ENCODE measurements at regions not wholly inside any gene's neighbourhood (a gene's known extent, or its start where the extent isn't known, plus 50 kb on each side); places are given as distances from the start of the nearest gene placed in this dataset.

DNA sequence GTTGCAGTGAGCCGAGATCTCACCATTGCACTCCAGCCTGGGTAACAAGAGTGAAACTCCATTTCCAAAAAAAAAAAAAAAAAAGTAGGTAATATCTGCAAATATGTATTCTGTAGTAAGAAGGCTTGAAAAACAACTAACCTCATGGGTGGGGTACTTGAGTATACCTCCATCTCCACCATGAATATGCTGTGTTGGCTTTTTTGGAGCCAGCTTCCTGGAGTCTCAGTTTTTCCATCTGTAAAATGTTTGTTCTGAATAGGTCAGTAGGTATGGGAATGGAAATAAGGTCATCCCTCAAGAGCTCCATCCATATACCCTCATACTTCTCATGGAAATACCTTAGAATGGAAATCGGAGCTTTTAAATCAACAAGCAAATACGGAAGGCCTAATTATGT lies 430.0 kb upstream of the FAM98A start:
- no peak for DNase-seq

GRCh38 chr2:34025196-34025595 lies 426.1 kb upstream of the FAM98A start:
- DNase-seq = no peak

GRCh38 chr2:34012715-34013302 lies 413.7 kb upstream of the FAM98A start:
- peak; percentile 47 for DNase-seq

GRCh38 chr2:34011684-34012083 lies 412.6 kb upstream of the FAM98A start:
- DNase-seq = no peak

DNA sequence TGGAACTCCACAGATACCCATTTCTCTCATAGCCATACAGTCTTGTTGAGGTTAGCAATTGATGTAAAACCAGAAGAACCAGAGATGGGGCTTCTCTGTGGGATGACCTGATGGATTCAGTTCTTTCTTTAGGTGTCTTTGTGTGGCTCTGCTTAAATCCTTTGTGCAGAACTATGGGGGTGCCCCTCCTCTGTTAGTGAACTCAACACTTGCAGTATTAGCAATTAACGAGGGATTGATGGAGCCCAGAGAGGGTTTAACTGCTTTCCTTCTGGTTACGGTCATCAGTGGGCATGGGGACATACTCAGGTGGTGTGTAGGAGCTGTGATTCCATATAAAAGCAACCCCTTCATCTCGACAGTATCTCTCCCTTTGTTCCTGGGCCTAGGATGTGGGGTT lies 406.8 kb upstream of the FAM98A start:
- DNase-seq = no peak

DNA sequence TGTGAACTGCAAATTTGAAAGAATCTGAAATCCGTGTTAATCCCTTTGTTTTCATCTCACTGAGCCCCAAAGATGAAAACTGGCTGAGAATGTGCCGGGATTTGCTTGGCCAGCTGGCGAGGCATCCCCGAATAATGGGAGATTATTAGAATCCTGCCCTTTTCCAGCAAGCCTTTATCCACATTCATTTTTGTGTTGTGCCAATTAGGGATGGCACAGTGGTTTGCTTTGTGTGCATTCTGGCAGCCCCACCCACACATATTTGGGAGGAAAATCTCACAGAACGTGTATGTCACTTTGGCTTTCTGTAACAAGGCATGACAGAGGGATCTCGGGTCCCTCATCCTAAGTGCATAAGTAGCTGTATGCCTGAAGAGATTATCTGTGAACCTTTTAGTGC lies 405.8 kb upstream of the FAM98A start:
- DNase-seq = no peak

DNA sequence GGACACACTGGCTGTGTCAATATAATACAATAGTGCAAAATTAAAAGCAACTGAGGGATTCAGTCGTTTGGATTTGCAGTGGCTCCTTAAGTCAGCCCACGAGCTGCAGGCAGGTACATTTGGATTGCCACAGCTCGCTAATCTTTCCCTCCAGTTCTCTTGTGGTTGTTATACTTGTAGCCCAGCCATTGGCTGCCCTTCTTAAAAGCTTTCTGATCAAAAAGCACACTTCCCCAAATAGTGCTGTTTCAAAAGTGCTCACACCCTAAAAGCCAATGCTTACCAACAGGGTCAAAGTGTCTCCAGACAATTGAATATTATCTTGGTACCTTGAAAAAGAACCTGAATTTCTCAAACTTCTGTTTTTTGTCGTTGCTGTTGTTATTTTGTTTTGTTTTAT lies 404.7 kb upstream of the FAM98A start:
- no peak for DNase-seq

DNA sequence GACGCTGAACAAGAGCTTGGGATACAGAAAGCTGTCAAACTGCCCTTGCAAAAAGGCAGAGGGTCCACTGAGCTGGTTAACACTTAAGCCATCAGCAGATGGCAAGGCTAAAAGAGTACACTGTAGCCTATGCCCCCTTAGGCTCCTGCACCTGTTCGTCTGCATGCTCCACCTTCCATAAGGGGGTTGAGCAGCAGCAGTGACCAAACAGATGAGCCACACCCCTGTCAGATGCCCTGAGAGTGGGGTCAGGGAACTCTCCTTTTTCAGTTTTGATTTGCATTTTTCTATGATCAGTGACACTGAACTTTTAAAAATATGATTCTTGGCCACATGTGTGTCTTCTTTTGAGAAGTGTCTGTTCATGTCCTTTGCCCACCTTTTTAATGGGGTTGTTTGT lies 402.5 kb upstream of the FAM98A start:
- DNase-seq = no peak

- DNase-seq = no peak
These were observed 385.0 kb upstream of the FAM98A start for GRCh38 chr2:33984131-33984530.

DNA sequence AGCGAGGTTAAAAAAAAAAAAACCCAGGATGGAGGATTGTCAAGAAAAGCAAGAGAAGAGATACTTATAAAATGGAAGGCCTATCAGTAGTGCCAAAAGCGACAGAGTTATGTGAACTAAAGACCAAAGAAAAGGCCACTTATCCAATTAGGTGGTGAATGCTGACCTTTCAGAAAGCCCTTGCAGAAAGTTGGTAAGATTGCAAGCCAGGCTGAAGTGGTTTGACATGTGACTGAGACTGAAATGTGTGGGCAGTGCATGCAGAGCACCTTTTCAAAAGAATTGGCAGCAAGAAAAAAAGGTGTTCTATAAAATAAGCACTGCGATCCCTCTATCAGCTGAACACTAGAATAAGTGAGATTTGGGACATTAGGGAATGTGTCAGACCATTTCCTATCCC lies 379.4 kb upstream of the FAM98A start:
- DNase-seq = no peak

DNA sequence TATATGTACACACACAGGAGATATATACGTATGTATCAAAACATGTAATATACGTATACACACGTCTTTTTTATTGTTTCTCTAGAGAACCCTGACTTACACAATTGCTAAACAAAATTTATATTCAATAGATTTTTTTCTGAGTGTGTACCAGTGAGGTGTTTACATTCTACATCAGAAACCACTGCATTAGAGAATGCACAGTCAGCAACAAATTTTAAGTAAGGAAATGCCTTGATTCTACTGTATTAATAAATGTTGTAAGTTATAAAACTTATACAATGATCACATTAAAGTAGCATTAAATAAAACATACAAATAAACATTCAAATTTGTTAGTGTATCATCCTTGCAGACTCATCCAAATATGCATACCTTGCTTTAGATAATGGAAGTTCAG lies 376.4 kb upstream of the FAM98A start:
- DNase-seq = no peak

GRCh38 chr2:33967103-33967502 lies 368.0 kb upstream of the FAM98A start:
- no peak for DNase-seq

DNA sequence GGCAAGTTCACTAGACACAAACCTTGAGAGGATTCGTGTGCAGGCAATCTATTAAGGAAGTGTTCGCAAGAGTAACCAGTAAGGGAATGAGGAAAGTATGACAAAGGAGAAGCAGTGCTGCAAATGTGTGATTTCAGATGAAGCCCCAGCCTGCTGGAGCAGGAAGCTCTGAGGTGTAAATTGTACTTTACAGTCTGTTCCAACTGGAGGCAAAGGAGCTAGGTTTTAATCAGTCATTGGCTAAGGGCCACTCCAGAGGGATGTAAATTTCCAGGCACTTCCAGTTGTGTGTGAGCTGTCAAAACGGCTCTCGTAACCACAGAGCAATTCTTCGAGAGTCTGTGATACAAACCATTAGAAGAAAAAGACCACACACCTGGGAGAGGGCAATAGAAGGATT lies 359.5 kb upstream of the FAM98A start:
- no peak for DNase-seq

GRCh38 chr2:33949371-33949770 lies 350.3 kb upstream of the FAM98A start:
- no peak for DNase-seq

DNA sequence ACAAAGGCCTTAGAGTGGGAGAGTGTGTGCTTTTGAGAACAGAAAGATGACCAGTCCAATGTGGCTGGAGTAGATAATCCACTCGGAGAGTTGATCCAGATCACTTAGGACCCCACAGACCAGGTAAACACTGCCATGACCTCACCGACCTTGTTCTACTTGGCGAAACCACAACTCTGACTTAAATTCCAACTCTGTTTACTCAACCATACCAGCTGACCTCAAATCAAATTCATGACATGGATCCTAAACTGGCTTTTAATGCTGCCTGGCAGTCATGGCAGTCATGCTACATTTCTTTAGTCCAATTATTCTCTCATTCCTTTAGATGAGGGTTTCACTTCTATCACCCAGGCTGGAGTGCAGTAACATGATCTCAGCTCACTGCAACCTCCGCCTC lies 347.1 kb upstream of the FAM98A start:
- DNase-seq = no peak

- no peak for DNase-seq
These were observed 334.1 kb upstream of the FAM98A start for GRCh38 chr2:33933203-33933602.

DNA sequence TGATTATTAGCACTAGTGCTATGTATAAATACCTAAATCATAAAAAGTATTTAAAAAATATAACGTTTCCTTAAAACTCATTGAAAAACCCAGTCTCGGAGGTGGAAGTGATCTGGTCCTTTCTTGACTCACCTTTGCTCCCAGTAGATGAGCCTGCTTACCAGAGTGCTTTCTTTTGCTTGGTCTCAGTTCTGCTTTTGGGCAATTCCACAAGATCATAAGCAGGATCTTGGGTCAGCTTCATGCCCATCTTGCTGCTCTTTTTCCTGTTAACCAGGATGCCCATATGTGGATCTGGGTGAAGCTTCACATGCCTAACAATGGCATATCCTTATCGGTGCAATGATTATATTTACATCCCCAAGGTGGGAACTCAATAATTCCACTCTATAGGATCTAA lies 332.1 kb upstream of the FAM98A start:
- no peak for DNase-seq

GRCh38 chr2:33929467-33929866 lies 330.4 kb upstream of the FAM98A start:
- DNase-seq = peak; percentile 0

DNA sequence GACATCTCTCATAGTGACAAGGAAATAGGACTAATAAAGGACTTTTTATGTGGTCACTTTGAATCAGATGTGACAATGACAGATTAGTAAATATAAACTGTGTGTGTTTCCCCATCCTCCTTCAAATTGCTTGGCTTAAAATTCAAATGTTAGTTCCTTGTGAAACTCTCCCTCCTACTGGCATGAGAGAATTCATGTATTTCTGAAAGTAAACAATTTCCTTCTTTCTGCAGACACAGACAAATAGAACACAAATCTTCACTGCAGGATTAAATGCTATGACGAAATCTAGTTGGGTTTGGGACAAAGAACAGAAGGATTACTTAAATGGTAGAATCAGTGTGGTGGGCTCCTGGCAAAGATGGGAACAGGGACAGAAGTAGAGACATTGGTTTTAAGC lies 328.7 kb upstream of the FAM98A start:
- no peak for DNase-seq

- no peak for DNase-seq
These were observed 326.2 kb upstream of the FAM98A start for GRCh38 chr2:33925311-33925710.

DNA sequence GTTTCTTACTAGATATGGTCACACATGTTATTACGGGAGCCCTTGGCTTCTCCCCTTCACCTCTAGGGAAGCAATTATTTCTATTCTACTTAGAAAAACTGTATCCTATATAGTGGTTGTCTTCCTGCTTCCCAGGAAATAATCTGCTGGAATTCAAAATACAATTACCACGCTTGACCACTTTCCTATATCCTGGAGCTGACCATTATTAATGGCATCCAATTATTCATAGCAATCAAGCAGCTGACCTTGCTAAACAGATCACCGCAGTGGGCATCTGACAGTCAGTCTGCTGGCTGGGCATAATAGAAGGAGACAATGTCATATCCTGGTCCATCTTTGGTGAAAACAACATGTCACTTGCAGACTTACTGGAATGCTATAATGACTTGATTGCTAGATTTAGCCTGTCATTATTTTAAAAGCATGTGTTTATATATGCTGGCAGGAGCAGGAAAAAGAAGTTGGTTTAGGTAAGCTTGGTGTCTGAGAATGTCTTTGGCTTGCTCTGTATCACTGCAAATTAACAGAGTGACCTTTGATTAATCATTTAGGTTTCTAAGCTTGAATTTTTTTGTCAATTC lies 325.6 kb upstream of the FAM98A start:
- no peak for DNase-seq

- DNase-seq = no peak
These were observed 318.2 kb upstream of the FAM98A start for GRCh38 chr2:33917252-33917651.

GRCh38 chr2:33913071-33913616 lies 314.0 kb upstream of the FAM98A start:
- no peak for DNase-seq

GRCh38 chr2:33911327-33911726 lies 312.2 kb upstream of the FAM98A start:
- no peak for DNase-seq
